ENCODE measurements at regions not wholly inside any gene's neighbourhood (a gene's known extent, or its start where the extent isn't known, plus 50 kb on each side); places are given as distances from the start of the nearest gene placed in this dataset.

DNA sequence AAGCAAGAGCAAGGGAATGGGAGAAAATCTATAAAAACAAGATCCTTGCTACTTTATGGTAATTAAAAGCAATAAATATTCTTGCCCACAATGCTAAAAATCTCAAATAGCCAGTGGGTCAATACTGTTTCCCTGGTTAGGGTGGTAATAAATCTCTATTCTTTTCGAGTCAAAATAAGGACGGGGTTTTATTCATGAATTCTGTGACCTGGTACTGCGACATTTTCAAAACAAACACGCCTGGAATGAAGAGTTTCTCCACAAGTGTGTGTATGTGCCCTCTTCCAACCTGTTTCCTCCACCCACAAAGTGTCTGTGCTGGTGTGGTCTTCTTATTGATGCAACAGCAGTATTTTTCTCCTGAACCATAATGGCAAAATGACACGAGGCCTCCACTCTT lies 358.8 kb upstream of the BRINP1 start:
- TF ChIP-seq POLR2A (IDR thresholded peaks at IDR 0.05; ENCODE audit: borderline replicate concordance, extremely low read depth, insufficient read depth, insufficient read length) (no peak), SRF (IDR thresholded peaks at IDR 0.05; ENCODE audit: low read depth) (no peak), EZH2 (IDR thresholded peaks at IDR 0.05) (no peak), POLR2AphosphoS5 (IDR thresholded peaks at IDR 0.05; ENCODE audit: low read depth, low read length) (no peak), EGR1 (IDR thresholded peaks at IDR 0.05; ENCODE audit: low read depth) (no peak), RAD21 (IDR thresholded peaks at IDR 0.05; ENCODE audit: low read depth) (no peak)
- TF ChIP-seq, protein P1, sequence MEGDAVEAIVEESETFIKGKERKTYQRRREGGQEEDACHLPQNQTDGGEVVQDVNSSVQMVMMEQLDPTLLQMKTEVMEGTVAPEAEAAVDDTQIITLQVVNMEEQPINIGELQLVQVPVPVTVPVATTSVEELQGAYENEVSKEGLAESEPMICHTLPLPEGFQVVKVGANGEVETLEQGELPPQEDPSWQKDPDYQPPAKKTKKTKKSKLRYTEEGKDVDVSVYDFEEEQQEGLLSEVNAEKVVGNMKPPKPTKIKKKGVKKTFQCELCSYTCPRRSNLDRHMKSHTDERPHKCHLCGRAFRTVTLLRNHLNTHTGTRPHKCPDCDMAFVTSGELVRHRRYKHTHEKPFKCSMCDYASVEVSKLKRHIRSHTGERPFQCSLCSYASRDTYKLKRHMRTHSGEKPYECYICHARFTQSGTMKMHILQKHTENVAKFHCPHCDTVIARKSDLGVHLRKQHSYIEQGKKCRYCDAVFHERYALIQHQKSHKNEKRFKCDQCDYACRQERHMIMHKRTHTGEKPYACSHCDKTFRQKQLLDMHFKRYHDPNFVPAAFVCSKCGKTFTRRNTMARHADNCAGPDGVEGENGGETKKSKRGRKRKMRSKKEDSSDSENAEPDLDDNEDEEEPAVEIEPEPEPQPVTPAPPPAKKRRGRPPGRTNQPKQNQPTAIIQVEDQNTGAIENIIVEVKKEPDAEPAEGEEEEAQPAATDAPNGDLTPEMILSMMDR (IDR thresholded peaks at IDR 0.05 in 2 of 3, conservative IDR thresholded peaks at IDR 0.05 in 1 of 3; ENCODE audit: borderline replicate concordance in 1 of 3, insufficient read depth in 1 of 3, low read depth in 2 of 3, low read length in 2 of 3) = no peak
- TF ChIP-seq, protein P2, sequence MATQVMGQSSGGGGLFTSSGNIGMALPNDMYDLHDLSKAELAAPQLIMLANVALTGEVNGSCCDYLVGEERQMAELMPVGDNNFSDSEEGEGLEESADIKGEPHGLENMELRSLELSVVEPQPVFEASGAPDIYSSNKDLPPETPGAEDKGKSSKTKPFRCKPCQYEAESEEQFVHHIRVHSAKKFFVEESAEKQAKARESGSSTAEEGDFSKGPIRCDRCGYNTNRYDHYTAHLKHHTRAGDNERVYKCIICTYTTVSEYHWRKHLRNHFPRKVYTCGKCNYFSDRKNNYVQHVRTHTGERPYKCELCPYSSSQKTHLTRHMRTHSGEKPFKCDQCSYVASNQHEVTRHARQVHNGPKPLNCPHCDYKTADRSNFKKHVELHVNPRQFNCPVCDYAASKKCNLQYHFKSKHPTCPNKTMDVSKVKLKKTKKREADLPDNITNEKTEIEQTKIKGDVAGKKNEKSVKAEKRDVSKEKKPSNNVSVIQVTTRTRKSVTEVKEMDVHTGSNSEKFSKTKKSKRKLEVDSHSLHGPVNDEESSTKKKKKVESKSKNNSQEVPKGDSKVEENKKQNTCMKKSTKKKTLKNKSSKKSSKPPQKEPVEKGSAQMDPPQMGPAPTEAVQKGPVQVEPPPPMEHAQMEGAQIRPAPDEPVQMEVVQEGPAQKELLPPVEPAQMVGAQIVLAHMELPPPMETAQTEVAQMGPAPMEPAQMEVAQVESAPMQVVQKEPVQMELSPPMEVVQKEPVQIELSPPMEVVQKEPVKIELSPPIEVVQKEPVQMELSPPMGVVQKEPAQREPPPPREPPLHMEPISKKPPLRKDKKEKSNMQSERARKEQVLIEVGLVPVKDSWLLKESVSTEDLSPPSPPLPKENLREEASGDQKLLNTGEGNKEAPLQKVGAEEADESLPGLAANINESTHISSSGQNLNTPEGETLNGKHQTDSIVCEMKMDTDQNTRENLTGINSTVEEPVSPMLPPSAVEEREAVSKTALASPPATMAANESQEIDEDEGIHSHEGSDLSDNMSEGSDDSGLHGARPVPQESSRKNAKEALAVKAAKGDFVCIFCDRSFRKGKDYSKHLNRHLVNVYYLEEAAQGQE (IDR thresholded peaks at IDR 0.05; ENCODE audit: low read depth) = no peak
- TF ChIP-seq, protein P3, sequence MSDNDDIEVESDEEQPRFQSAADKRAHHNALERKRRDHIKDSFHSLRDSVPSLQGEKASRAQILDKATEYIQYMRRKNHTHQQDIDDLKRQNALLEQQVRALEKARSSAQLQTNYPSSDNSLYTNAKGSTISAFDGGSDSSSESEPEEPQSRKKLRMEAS (IDR thresholded peaks at IDR 0.05) = no peak

All from HCT116 (cell line).